GM18858 (cell line): ENCODE measurements at regions not wholly inside any gene's neighbourhood (a gene's known extent, or its start where the extent isn't known, plus 50 kb on each side); places are given as distances from the start of the nearest gene placed in this dataset.
A peak's percentile ranks its signal among the peaks of the same experiment; 100 is the strongest.
"Not testable (repeated sequence)": the region's sequence is repeated elsewhere in the genome, so short reads cannot be mapped to it uniquely, and the experiment has no call there.

Experiments used
- ATAC-seq: cut with Tn5 transposase; IDR thresholded peaks from one replicate; pipeline ENCODE4 v1.9.1; 2021; ENCODE audit not compliant: unreplicated experiment

- no peak for ATAC-seq
These were observed 128.6 kb downstream of the RGPD3 start for GRCh38 chr2:106339609-106340008.

GRCh38 chr2:106339132-106339531 lies 129.1 kb downstream of the RGPD3 start:
- no peak for ATAC-seq

- ATAC-seq, result no peak
These were observed 130.2 kb downstream of the RGPD3 start for GRCh38 chr2:106338043-106338442.

- no peak for ATAC-seq
These were observed 131.5 kb downstream of the RGPD3 start for GRCh38 chr2:106336737-106337136.

- no peak for ATAC-seq
These were observed 132.1 kb downstream of the RGPD3 start for GRCh38 chr2:106336108-106336507.

- ATAC-seq, result no peak
These were observed 133.4 kb downstream of the RGPD3 start for GRCh38 chr2:106334802-106335201.

GRCh38 chr2:106333253-106333873 lies 134.8 kb downstream of the RGPD3 start:
- not testable (repeated sequence) for ATAC-seq

- no peak for ATAC-seq
These were observed 136.2 kb downstream of the RGPD3 start for GRCh38 chr2:106332054-106332453.

- ATAC-seq, result not testable (repeated sequence)
These were observed 136.5 kb upstream of the UXS1 start for GRCh38 chr2:106330384-106331261.

- ATAC-seq, result no peak
These were observed 129.4 kb upstream of the UXS1 start for GRCh38 chr2:106323337-106324013.

GRCh38 chr2:106322281-106322680 lies 128.2 kb upstream of the UXS1 start:
- no peak for ATAC-seq

- ATAC-seq, result not testable (repeated sequence)
These were observed 126.3 kb upstream of the UXS1 start for GRCh38 chr2:106320439-106320838.

GRCh38 chr2:106316915-106317314 lies 122.8 kb upstream of the UXS1 start:
- no peak for ATAC-seq

- ATAC-seq, result no peak
These were observed 120.3 kb upstream of the UXS1 start for GRCh38 chr2:106314444-106314843.

- ATAC-seq, result no peak
These were observed 116.9 kb upstream of the UXS1 start for GRCh38 chr2:106311041-106311370.

GRCh38 chr2:106307860-106308259 lies 113.8 kb upstream of the UXS1 start:
- peak; percentile 87 for ATAC-seq

- ATAC-seq, result no peak
These were observed 112.3 kb upstream of the UXS1 start for GRCh38 chr2:106306387-106306786.

- ATAC-seq, result no peak
These were observed 110.6 kb upstream of the UXS1 start for GRCh38 chr2:106304612-106305184.

GRCh38 chr2:106299696-106300095 lies 105.6 kb upstream of the UXS1 start:
- ATAC-seq, result no peak

GRCh38 chr2:106296182-106296815 lies 102.2 kb upstream of the UXS1 start:
- ATAC-seq, result no peak

- no peak for ATAC-seq
These were observed 100.1 kb upstream of the UXS1 start for GRCh38 chr2:106294182-106294581.
